PC-9 (cell line): ENCODE measurements at regions not wholly inside any gene's neighbourhood (a gene's known extent, or its start where the extent isn't known, plus 50 kb on each side); places are given as distances from the start of the nearest gene placed in this dataset.

Experiments
- BruUV-seq: library from RNA; stranded (reverse); fragments of 400-500 nt; replicated peaks from 2 replicates; lab custom pipeline; 2021; lab: Mats Ljungman, UMichigan
- CTCF ChIA-PET: fragments of 300-600 bp; sonication (Branson Sonifier 250); formaldehyde crosslinking; loops from one replicate; lab custom pipeline; 2022; ENCODE audit warnings: antibody characterized with exemption; lab: Charles Lee
- POLR2A ChIA-PET: fragments of 300-600 bp; sonication (Branson Sonifier 250); formaldehyde crosslinking; loops from one replicate; lab custom pipeline; 2022; ENCODE audit warnings: antibody characterized with exemption; ENCODE audit not compliant: unreplicated experiment; lab: Charles Lee
- DNase-seq, 2 experiments: peaks; one replicate each; pipeline versions ENCODE4 v3.0.0 to v3.0.0-alpha.2; 2015 to 2022; ENCODE audit warnings: mixed read lengths in 1 of 2
- H2AFZ ChIP-seq: fragments of 200-600 bp; sonication (generic); 2 replicates; pipeline ENCODE4 v1.8.1; 2017; ENCODE audit warnings: antibody characterized with exemption
- H3F3A ChIP-seq: fragments of 200-600 bp; sonication (generic); 2 replicates; pipeline ENCODE4 v1.8.1; 2017; ENCODE audit warnings: antibody characterized with exemption, mild to moderate bottlenecking, low read depth; ENCODE audit not compliant: insufficient read depth
- H3K27ac ChIP-seq: fragments of 200-600 bp; sonication (generic); 2 replicates; pipeline ENCODE4 v1.6.1; 2016; ENCODE audit warnings: mixed run types
- H3K27me3 ChIP-seq: fragments of 200-600 bp; sonication (generic); 2 replicates; pipeline ENCODE4 v1.6.1; 2016; ENCODE audit warnings: low read depth, mixed run types; ENCODE audit not compliant: insufficient read depth
- H3K36me3 ChIP-seq: fragments of 200-600 bp; sonication (generic); 2 replicates; pipeline ENCODE4 v1.6.1; 2016; ENCODE audit warnings: low read depth, mixed run types
- H3K4me1 ChIP-seq: fragments of 200-600 bp; sonication (generic); replicated peaks from 2 replicates; pipeline ENCODE4 v1.6.1; 2016; ENCODE audit warnings: mixed run types; ENCODE audit not compliant: insufficient read depth
- H3K4me2 ChIP-seq: fragments of 200-600 bp; sonication (generic); 2 replicates; pipeline ENCODE4 v1.6.1; 2017; ENCODE audit warnings: mixed run types
- H3K4me3 ChIP-seq: fragments of 200-600 bp; sonication (generic); 2 replicates; pipeline ENCODE4 v1.6.1; 2016; ENCODE audit warnings: mixed run types
- H3K79me2 ChIP-seq: fragments of 200-600 bp; sonication (generic); 2 replicates; pipeline ENCODE4 v1.6.1; 2017; ENCODE audit warnings: low read depth, mixed run types
- H3K9me2 ChIP-seq: fragments of 200-600 bp; sonication (generic); 2 replicates; pipeline ENCODE4 v1.8.1; 2017; ENCODE audit warnings: mild to moderate bottlenecking; ENCODE audit not compliant: insufficient read depth
- H3K9me3 ChIP-seq: fragments of 200-600 bp; sonication (generic); 2 replicates; pipeline ENCODE4 v1.8.1; 2016; ENCODE audit warnings: low read depth; ENCODE audit not compliant: insufficient read depth
- H4K20me1 ChIP-seq: fragments of 200-600 bp; sonication (generic); 2 replicates; pipeline ENCODE4 v1.8.1; 2017; ENCODE audit not compliant: insufficient read depth
- CTCF ChIP-seq: fragments of 200-600 bp; sonication (generic); conservative IDR thresholded peaks from 2 replicates; pipeline ENCODE4 v1.6.1; 2017; ENCODE audit warnings: mixed run types, antibody characterized with exemption, mild to moderate bottlenecking, moderate library complexity
- EZH2 ChIP-seq: fragments of 200-600 bp; sonication (generic); IDR thresholded peaks from 2 replicates; pipeline ENCODE4 v1.8.0; 2017; ENCODE audit warnings: antibody characterized with exemption, low read depth
- intact Hi-C: fragments of 100-400 bp; cut with micrococcal nuclease; formaldehyde crosslinking; loops from one replicate; pipeline ENCODE4 v1.10.0; 2022; ENCODE audit not compliant: unreplicated experiment

- H3K27ac ChIP-seq, result no peak overlapping the region
- H3K9me3 ChIP-seq, result no peaks in the 10 kb centered on the region
- no peaks in the 10 kb centered on the region for H3K4me1 ChIP-seq
- H3K79me2 ChIP-seq, result no peaks in the 10 kb centered on the region
- H3K4me2 ChIP-seq, result no peak overlapping the region
- no peaks in the 10 kb centered on the region for H3K9me2 ChIP-seq
- H3K36me3 ChIP-seq, result no peaks in the 10 kb centered on the region
- H3F3A ChIP-seq, result no peaks in the 10 kb centered on the region
- ChIA-PET CTCF (no interaction called here), POLR2A (no interaction called here)
- intact Hi-C loops, result no loop called here
- H3K27me3 ChIP-seq, result no peaks in the 10 kb centered on the region
- no peaks in the 10 kb centered on the region for H4K20me1 ChIP-seq
- no peak overlapping the region for H3K4me3 ChIP-seq
- BruUV-seq, result no TSS peak
- no peak overlapping the region for H2AFZ ChIP-seq
- DNase-seq, result no peak
- no peak for TF ChIP-seq CTCF
- TF ChIP-seq EZH2, result no peak
Observed at GRCh38 chr10:65306201-65306600, 1619.6 kb upstream of the LRRTM3 start.

- no peaks in the 10 kb centered on the region for H3K9me2 ChIP-seq
- no peak overlapping the region for H3K4me3 ChIP-seq
- no peak for TF ChIP-seq EZH2
- H3F3A ChIP-seq, result no peaks in the 10 kb centered on the region
- no peak overlapping the region for H3K27ac ChIP-seq
- DNase-seq, result no peak
- H3K4me2 ChIP-seq, result no peak overlapping the region
- no peaks in the 10 kb centered on the region for H3K4me1 ChIP-seq
- ChIA-PET CTCF (no interaction called here), POLR2A (no interaction called here)
- no peaks in the 10 kb centered on the region for H3K79me2 ChIP-seq
- H2AFZ ChIP-seq, result no peak overlapping the region
- no peaks in the 10 kb centered on the region for H4K20me1 ChIP-seq
- H3K9me3 ChIP-seq, result no peaks in the 10 kb centered on the region
- BruUV-seq, result no TSS peak
- intact Hi-C loops, result no loop called here
- H3K27me3 ChIP-seq, result no peaks in the 10 kb centered on the region
- H3K36me3 ChIP-seq, result no peaks in the 10 kb centered on the region
Observed at GRCh38 chr10:65312876-65313275, 1613.0 kb upstream of the LRRTM3 start.

GRCh38 chr10:65313406-65313805 lies 1612.4 kb upstream of the LRRTM3 start:
- H3F3A ChIP-seq, result no peaks in the 10 kb centered on the region
- TF ChIP-seq CTCF (no peak), EZH2 (no peak)
- no peak overlapping the region for H3K4me3 ChIP-seq
- no peaks in the 10 kb centered on the region for H3K27me3 ChIP-seq
- H3K9me2 ChIP-seq, result no peaks in the 10 kb centered on the region
- no peaks in the 10 kb centered on the region for H3K36me3 ChIP-seq
- H3K4me2 ChIP-seq, result no peak overlapping the region
- H3K27ac ChIP-seq, result no peak overlapping the region
- no peaks in the 10 kb centered on the region for H3K4me1 ChIP-seq
- no peaks in the 10 kb centered on the region for H4K20me1 ChIP-seq
- no TSS peak for BruUV-seq
- no peak for DNase-seq
- POLR2A ChIA-PET, result interaction anchor here (0.5 kb wide), 1 partner anchor 81 kb away, joined by 6 read pairs; no protein-coding TSS in a partner anchor
- no peaks in the 10 kb centered on the region for H3K9me3 ChIP-seq
- CTCF ChIA-PET, result no interaction called here
- no peak overlapping the region for H2AFZ ChIP-seq
- H3K79me2 ChIP-seq, result no peaks in the 10 kb centered on the region
- intact Hi-C loops, result no loop called here

GRCh38 chr10:65314253-65314652 lies 1611.6 kb upstream of the LRRTM3 start:
- no TSS peak for BruUV-seq

More at GRCh38 chr10:65314253-65314652, 1611.6 kb upstream of the LRRTM3 start:
- no peak overlapping the region for H3K27ac ChIP-seq
- no peaks in the 10 kb centered on the region for H4K20me1 ChIP-seq
- ChIA-PET POLR2A (no interaction called here), CTCF (no interaction called here)
- H3K9me3 ChIP-seq, result no peaks in the 10 kb centered on the region
- H3K9me2 ChIP-seq, result no peaks in the 10 kb centered on the region
- no peak for DNase-seq
- H3K79me2 ChIP-seq, result no peaks in the 10 kb centered on the region
- no peaks in the 10 kb centered on the region for H3F3A ChIP-seq
- intact Hi-C loops, result no loop called here
- no peak overlapping the region for H3K4me2 ChIP-seq
- no peak overlapping the region for H3K4me3 ChIP-seq
- no peaks in the 10 kb centered on the region for H3K27me3 ChIP-seq
- TF ChIP-seq EZH2 (no peak), CTCF (no peak)
- H3K4me1 ChIP-seq, result no peaks in the 10 kb centered on the region
- H3K36me3 ChIP-seq, result no peaks in the 10 kb centered on the region
- no peak overlapping the region for H2AFZ ChIP-seq
